ENCODE measurements at regions not wholly inside any gene's neighbourhood (a gene's known extent, or its start where the extent isn't known, plus 50 kb on each side); places are given as distances from the start of the nearest gene placed in this dataset.
"Not testable (repeated sequence)": the region's sequence is repeated elsewhere in the genome, so short reads cannot be mapped to it uniquely, and the experiment has no call there.

GRCh38 chr12:25395227-25395626, 144.5 kb upstream of the KRAS start:
- no peak for DNase-seq (ENCODE audit: extremely low read depth, low read depth)
- TF ChIP-seq CTCF (IDR thresholded peaks at IDR 0.05; ENCODE audit: low read depth, low read length, missing control alignments) = no peak
- H3K4me3 ChIP-seq (replicated peaks; ENCODE audit: low read depth, low read length) = no peak overlapping the region

DNA sequence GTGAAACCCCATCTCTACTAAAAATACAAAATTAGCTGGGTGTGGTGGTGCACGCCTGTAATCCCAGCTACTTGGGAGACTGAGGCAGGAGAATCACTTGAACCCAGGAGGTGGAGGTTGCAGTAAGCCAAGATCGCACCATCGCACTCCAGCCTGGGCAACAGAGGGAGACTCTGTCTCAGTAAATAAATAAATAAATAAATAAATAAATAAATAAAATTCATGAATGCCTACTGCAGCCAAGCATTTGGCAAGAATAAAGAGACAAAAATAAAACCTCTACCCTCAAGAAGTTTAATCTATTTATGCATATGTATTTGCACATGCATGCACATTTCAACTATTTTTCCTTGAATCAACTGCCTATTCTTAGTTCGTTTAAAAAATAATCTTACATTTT, 144.0 kb upstream of the KRAS start:
- not testable (repeated sequence) for DNase-seq (ENCODE audit: extremely low read depth, low read depth); H3K4me3 ChIP-seq (replicated peaks; ENCODE audit: low read depth, low read length)

DNA sequence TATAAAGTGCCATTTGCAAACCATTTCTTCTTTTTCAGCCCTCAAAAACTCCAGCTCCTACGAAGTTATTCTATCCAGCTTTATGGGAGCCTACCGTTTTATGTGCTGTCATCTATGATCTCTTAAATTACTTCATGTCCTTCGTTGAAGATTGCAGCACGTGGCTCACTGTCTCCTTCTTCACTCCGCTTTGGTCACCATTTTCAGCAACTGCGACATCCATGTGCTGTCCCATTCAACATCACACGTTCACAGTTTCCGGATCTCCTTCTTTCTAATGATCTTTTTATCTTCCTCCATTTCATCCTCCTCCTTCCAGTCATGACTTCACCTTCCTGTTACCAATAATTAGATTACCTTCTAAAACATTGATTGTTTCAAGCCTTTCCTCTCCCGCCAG, 143.3 kb upstream of the KRAS start:
- TF ChIP-seq CTCF (IDR thresholded peaks at IDR 0.05; ENCODE audit: low read depth, low read length, missing control alignments) = no peak
- H3K4me3 ChIP-seq (replicated peaks; ENCODE audit: low read depth, low read length) = no peak overlapping the region
- no peak for DNase-seq (ENCODE audit: extremely low read depth, low read depth)

GRCh38 chr12:25391346-25391745, 140.6 kb upstream of the KRAS start:
- H3K4me3 ChIP-seq (replicated peaks; ENCODE audit: low read depth, low read length); DNase-seq (ENCODE audit: extremely low read depth, low read depth): not testable (repeated sequence)

DNA sequence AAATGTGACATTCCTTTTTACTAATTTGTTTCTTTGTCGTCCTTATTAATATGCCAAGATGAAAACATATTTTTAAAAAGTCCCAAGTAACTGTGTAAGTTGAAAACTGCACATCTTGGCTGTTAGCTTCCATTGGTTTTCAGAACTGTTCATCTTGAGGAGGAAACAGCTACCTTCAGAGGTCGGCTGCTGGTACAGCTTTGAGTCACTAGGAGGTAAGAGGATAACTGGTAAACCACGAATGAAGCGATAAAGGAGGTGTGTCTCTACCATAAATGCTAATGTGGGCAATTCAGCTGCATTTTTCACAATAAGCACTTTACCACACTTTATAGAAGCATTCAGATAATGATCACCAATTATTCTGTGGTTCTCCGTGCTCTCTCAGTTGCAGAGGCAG, 137.5 kb upstream of the KRAS start:
- DNase-seq (ENCODE audit: extremely low read depth, low read depth) = no peak
- no peak overlapping the region for H3K4me3 ChIP-seq (replicated peaks; ENCODE audit: low read depth, low read length)
- no peak for TF ChIP-seq CTCF (IDR thresholded peaks at IDR 0.05; ENCODE audit: low read depth, low read length, missing control alignments)

- TF ChIP-seq CTCF (IDR thresholded peaks at IDR 0.05; ENCODE audit: low read depth, low read length, missing control alignments) = no peak
- DNase-seq (ENCODE audit: extremely low read depth, low read depth) = no peak
- no peak overlapping the region for H3K4me3 ChIP-seq (replicated peaks; ENCODE audit: low read depth, low read length)
Observed at GRCh38 chr12:25387732-25388050, 137.0 kb upstream of the KRAS start.

DNA sequence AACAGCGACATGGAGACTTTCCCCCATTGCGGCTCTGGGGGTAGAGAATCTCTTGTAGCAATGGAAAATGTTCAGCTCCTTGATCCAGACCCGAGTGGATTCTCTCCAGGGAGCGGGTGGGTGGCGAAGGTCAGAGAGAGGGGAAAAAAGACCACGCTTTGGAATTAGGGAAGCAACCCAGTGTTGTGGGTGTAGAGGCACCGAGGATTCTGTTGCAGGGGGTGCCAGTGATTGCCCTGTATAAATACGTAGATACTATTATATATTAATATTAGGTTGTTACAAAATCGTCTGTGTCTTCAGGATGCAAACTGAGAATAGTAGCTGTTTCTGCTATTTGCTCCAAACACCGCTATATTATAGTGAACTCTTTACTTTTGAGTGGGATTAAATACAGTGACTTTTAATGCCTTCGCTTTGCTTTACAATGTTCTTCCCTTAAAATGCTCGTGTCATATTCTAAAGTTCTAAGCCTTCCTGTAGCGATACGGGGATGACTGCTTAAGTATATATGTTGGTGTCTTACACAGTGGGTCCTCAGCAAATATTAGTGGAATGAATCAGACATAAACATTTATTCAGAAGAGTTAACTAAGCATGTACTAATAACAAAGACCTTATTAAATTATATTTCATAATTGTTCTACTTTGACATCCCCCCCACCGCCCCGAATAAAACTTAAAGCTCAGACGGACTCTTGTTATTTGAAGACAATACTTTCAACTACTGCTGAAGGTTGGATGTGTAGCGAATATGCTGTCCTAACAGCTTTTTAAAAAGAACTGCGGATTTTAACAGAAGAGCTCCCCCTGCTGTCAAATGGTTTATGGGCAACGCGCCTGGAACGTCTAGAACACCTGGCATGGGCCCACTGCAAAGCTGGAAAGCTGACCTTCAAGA, 136.4 kb upstream of the KRAS start:
- peak; percentile 81 for DNase-seq (ENCODE audit: extremely low read depth, low read depth)
- TF ChIP-seq CTCF (IDR thresholded peaks at IDR 0.05; ENCODE audit: low read depth, low read length, missing control alignments) = peak; percentile 77
- peak overlapping the region; percentile 81 for H3K4me3 ChIP-seq (replicated peaks; ENCODE audit: low read depth, low read length)

GRCh38 chr12:25384893-25385248, 134.1 kb upstream of the KRAS start:
- no peak for TF ChIP-seq CTCF (IDR thresholded peaks at IDR 0.05; ENCODE audit: low read depth, low read length, missing control alignments)
- peak; percentile 5 for DNase-seq (ENCODE audit: extremely low read depth, low read depth)
- peak overlapping the region; percentile 81 for H3K4me3 ChIP-seq (replicated peaks; ENCODE audit: low read depth, low read length)

Data from HFF-Myc (cell line).